Memory B cell (primary cell): ENCODE measurements at regions not wholly inside any gene's neighbourhood (a gene's known extent, or its start where the extent isn't known, plus 50 kb on each side); places are given as distances from the start of the nearest gene placed in this dataset.

Source experiments
- ATAC-seq: fragments of 150-1000 bp; cut with Tn5 transposase; 2 replicates; pipeline ENCODE4 v1.10.0; 2021; ENCODE audit warnings: low read depth, mild to moderate bottlenecking, moderate library complexity
- DNase-seq, 2 donors: peaks; one replicate each; pipeline ENCODE4 v3.0.0; 2022; ENCODE audit warnings: low spot score in 2 of 2
- H3K27ac Mint-ChIP-seq: one replicate; pipeline ENCODE4 v1.8.0; 2022; ENCODE audit warnings: mild to moderate bottlenecking, moderate library complexity, mixed read lengths
- H3K27me3 Mint-ChIP-seq: one replicate; pipeline ENCODE4 v1.8.0; 2022; ENCODE audit warnings: mixed read lengths
- H3K36me3 Mint-ChIP-seq: one replicate; pipeline ENCODE4 v1.8.0; 2022; ENCODE audit warnings: mild to moderate bottlenecking, mixed read lengths
- H3K4me1 Mint-ChIP-seq: one replicate; pipeline ENCODE4 v1.8.0; 2022; ENCODE audit warnings: mixed read lengths
- H3K4me3 Mint-ChIP-seq: one replicate; pipeline ENCODE4 v1.8.0; 2022; ENCODE audit warnings: mild to moderate bottlenecking, moderate library complexity, mixed read lengths
- H3K9me3 Mint-ChIP-seq: one replicate; pipeline ENCODE4 v1.8.0; 2022; ENCODE audit warnings: mixed read lengths

DNA sequence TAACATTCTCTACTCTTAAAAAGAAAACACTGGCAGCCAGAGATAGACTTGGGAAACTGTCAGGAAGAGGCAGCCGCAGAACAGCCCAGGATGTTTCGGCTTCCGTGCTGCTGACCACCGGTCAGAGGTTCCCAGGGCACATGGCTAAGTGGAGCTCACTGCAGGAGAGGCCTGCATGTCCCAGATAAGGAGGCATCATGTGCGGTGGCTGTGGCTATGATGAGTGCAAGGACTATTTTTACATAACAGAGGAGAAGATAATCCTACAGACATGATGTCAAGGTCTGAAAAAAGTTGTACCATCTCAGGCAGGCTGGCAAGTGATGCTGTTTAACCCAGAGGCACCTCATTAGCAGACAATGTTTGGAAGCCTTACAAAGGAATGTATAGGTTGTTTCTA, 252.3 kb downstream of the CYRIA start:
- Mint-ChIP-seq H3K9me3 (peaks cover 11% of the 10 kb centered on the region), H3K4me3 (no peak overlapping the region), H3K4me1 (no peaks in the 10 kb centered on the region), H3K27me3 (peaks cover 11% of the 10 kb centered on the region), H3K27ac (no peak overlapping the region), H3K36me3 (peaks cover 2% of the 10 kb centered on the region)
- DNase-seq (no peak), ATAC-seq (no peak)

DNA sequence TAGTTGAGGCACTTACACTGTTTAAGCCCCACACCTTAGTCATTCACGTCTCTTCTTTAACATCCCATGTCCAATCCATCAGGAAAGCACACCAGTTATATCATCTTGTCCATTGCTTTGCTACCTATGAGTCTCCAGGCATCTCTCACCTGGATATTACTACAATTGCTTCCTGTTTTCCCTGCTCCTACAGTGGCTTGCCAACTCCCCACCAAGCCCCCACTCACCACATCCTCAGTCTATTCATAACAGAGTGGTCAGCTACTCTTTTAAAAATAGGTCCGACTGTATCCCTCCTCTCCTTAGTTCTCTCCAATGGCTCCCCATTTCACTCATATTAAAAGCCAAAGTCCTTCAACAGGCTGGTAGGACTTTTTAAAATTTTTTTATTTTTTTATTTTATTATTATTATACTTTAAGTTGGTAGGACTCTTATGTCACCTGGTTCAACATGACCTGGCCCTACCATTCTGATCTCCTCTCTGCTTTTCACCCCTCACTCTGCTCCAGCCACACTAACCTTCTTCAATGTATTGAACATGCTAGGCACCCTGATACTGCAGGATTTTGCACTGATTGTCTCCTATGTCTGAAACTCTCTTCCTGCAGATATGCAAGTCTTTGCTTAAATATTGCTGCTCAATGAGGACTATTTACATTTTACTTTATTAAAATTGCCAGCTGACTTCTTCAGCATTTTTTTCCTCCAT, 253.2 kb downstream of the CYRIA start:
- Mint-ChIP-seq H3K27ac (no peak overlapping the region), H3K36me3 (peaks cover 2% of the 10 kb centered on the region), H3K4me3 (no peak overlapping the region), H3K27me3 (peaks cover 13% of the 10 kb centered on the region), H3K4me1 (no peaks in the 10 kb centered on the region), H3K9me3 (peaks cover 11% of the 10 kb centered on the region)
- ATAC-seq (no peak), DNase-seq (no peak)

DNA sequence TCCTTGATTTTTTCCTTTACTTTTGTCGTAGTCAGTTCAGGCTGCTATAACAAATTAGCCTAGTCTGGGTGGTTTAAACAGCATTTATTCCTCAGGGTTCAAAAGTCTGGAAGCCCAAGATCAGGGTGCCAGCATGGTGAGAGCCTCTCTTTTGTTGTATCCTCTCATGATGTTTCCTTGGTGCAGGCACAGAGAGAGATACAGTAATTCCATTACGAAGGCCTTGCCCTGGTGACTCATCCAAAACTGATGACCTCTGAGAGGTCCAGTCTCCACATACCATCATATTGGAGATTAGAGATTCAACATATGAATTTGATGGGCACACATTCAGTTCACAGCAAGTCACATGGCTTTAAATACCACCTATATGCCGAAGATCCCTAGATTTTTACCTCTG, 253.8 kb downstream of the CYRIA start:
- DNase-seq, result no peak
- Mint-ChIP-seq H3K36me3 (peaks cover 2% of the 10 kb centered on the region), H3K4me1 (no peaks in the 10 kb centered on the region), H3K27ac (no peak overlapping the region), H3K4me3 (no peak overlapping the region), H3K27me3 (peaks cover 13% of the 10 kb centered on the region), H3K9me3 (peaks cover 11% of the 10 kb centered on the region)
- ATAC-seq, result no peak

DNA sequence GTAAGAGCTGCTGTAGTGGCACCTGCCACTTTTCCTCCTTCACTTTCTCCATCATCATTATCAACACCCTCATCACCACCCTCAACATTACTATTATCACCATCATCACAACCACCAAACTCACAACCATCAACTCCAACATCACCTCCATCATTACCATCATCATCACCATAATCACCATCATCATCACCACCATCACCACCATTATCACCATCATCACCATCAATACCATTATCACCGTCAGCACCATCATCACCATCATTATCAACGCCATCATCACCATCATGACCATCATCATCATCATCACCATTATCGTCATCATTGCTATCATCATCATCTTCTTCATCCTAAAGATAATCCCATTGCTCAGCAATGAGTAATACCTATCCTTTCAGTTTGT, 255.8 kb downstream of the CYRIA start:
- DNase-seq (no peak), ATAC-seq (no peak)
- peaks cover 13% of the 10 kb centered on the region for H3K27me3 Mint-ChIP-seq
- no peaks in the 10 kb centered on the region for H3K4me1 Mint-ChIP-seq
- no peak overlapping the region for H3K27ac Mint-ChIP-seq
- H3K4me3 Mint-ChIP-seq, result no peak overlapping the region
- no peaks in the 10 kb centered on the region for H3K36me3 Mint-ChIP-seq
- H3K9me3 Mint-ChIP-seq, result peaks cover 9% of the 10 kb centered on the region

DNA sequence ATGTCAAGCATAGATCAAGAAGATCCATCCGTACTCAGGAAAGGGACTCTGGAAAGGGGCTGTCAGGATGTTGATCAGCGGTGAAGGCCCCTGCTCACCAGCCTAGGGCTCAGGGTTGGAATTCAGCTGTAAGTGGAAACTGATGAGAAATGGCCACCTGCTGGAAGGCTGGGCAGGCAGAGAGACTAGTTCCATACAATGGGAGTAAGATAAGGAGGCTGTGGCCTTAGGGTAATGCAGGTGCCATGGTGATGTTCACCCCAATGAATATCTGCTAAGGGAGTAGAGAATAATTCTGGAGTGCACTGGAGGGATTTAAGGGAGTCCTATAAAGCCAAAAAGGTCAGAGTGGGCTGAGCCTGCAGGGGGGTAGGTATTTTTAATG, 256.6 kb downstream of the CYRIA start:
- ATAC-seq (no peak), DNase-seq (no peak)
- peaks cover 9% of the 10 kb centered on the region for H3K9me3 Mint-ChIP-seq
- no peaks in the 10 kb centered on the region for H3K4me1 Mint-ChIP-seq
- H3K27me3 Mint-ChIP-seq, result peaks cover 14% of the 10 kb centered on the region
- H3K27ac Mint-ChIP-seq, result no peak overlapping the region
- H3K36me3 Mint-ChIP-seq, result no peaks in the 10 kb centered on the region
- no peak overlapping the region for H3K4me3 Mint-ChIP-seq

- peaks cover 9% of the 10 kb centered on the region for H3K9me3 Mint-ChIP-seq
- H3K4me1 Mint-ChIP-seq, result no peaks in the 10 kb centered on the region
- H3K27ac Mint-ChIP-seq, result no peak overlapping the region
- DNase-seq, result no peak
- H3K27me3 Mint-ChIP-seq, result peaks cover 16% of the 10 kb centered on the region
- no peak for ATAC-seq
- H3K4me3 Mint-ChIP-seq, result no peak overlapping the region
- no peaks in the 10 kb centered on the region for H3K36me3 Mint-ChIP-seq
These were observed 257.2 kb downstream of the CYRIA start for GRCh38 chr2:16408331-16409005.

- no peak overlapping the region for H3K4me3 Mint-ChIP-seq
- peaks cover 9% of the 10 kb centered on the region for H3K9me3 Mint-ChIP-seq
- no peaks in the 10 kb centered on the region for H3K36me3 Mint-ChIP-seq
- H3K4me1 Mint-ChIP-seq, result no peaks in the 10 kb centered on the region
- ATAC-seq, result no peak
- no peak overlapping the region for H3K27ac Mint-ChIP-seq
- no peak for DNase-seq
- H3K27me3 Mint-ChIP-seq, result peaks cover 17% of the 10 kb centered on the region
These were observed 258.3 kb downstream of the CYRIA start for GRCh38 chr2:16407358-16407757.

DNA sequence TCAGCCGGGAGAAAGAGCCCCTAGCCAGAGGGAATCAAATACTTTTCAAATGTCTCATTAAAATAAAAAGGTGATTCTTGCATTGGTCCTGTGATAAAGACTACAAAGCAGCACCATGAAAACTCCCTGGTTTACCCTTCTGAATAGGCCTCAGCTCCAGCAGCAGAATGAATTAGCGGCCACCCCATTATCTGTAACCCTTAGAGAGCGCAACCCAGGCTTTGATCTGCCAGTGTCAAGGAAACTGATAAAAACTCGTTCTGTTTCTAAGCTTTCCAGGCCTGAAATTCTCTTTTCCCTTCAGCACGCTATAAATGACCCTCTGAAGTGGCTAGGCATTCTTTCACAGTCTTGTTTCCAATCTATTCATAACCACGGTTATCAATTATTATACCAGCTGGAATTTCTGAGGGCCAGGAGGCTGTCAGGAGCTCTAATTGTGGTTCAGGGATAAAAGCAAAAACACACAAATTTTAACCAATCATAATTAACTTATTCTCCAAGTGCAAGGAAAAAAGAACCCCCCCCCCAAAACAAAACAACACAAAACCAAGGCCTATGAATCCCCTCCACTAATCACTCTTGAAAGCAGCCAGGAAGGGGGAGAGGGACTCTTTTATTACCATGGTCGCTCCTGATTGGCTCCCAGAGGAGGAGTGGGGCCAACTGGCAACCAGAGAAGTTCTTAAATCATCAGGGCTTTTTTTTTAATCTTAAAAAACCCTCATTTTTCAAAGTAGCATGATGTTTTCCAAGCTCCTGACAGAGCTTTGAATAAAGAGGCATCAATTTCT, 258.9 kb downstream of the CYRIA start:
- H3K4me3 Mint-ChIP-seq, result no peak overlapping the region
- no peaks in the 10 kb centered on the region for H3K36me3 Mint-ChIP-seq

GRCh38 chr2:16405551-16405950, 260.1 kb downstream of the CYRIA start:
- Mint-ChIP-seq H3K4me3 (no peak overlapping the region), H3K4me1 (no peaks in the 10 kb centered on the region), H3K27ac (no peak overlapping the region), H3K27me3 (peaks cover 10% of the 10 kb centered on the region), H3K9me3 (peaks cover 3% of the 10 kb centered on the region), H3K36me3 (no peaks in the 10 kb centered on the region)
- ATAC-seq (no peak), DNase-seq (no peak)

More for the DNA sequence above, 258.9 kb downstream of the CYRIA start:
- DNase-seq (no peak), ATAC-seq (no peak)
- peaks cover 15% of the 10 kb centered on the region for H3K27me3 Mint-ChIP-seq
- no peaks in the 10 kb centered on the region for H3K4me1 Mint-ChIP-seq
- H3K27ac Mint-ChIP-seq, result no peak overlapping the region
- peaks cover 9% of the 10 kb centered on the region for H3K9me3 Mint-ChIP-seq

- ATAC-seq, result no peak
- H3K9me3 Mint-ChIP-seq, result peaks cover under 1% of the 10 kb centered on the region
These were observed 260.9 kb downstream of the CYRIA start for GRCh38 chr2:16404551-16405300.

DNA sequence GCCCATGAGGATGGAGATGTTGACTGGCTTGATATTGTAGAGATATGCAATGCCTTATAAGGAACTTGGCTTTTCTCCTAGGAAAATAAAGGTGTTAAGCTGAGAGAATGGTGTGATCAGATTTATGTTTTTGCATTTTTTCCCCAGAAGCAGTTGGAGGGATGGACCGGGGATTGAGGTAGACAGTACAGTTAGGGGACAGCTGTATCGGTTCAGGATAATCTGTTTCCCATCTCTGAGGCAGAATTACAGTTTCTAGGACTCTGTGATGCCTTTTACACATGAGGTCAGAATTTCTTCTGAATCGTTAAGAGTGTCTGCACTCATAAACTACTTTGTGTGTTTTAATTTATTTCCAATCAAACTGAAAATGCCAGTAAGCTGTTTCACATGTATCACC, 261.5 kb downstream of the CYRIA start:
- Mint-ChIP-seq H3K4me3 (no peak overlapping the region), H3K27ac (no peak overlapping the region), H3K36me3 (no peaks in the 10 kb centered on the region), H3K27me3 (peaks cover 7% of the 10 kb centered on the region), H3K9me3 (no peaks in the 10 kb centered on the region), H3K4me1 (no peaks in the 10 kb centered on the region)
- no peak for ATAC-seq
- DNase-seq, result no peak

More at GRCh38 chr2:16404551-16405300, 260.9 kb downstream of the CYRIA start:
- no peak for DNase-seq
- Mint-ChIP-seq H3K36me3 (no peaks in the 10 kb centered on the region), H3K27me3 (peaks cover 7% of the 10 kb centered on the region), H3K27ac (no peak overlapping the region), H3K4me3 (no peak overlapping the region), H3K4me1 (no peaks in the 10 kb centered on the region)

GRCh38 chr2:16402891-16403290, 262.7 kb downstream of the CYRIA start:
- no peak overlapping the region for H3K4me3 Mint-ChIP-seq
- H3K9me3 Mint-ChIP-seq, result no peaks in the 10 kb centered on the region
- no peaks in the 10 kb centered on the region for H3K4me1 Mint-ChIP-seq
- H3K27ac Mint-ChIP-seq, result no peak overlapping the region
- H3K27me3 Mint-ChIP-seq, result peaks cover 9% of the 10 kb centered on the region
- no peaks in the 10 kb centered on the region for H3K36me3 Mint-ChIP-seq
- DNase-seq (no peak), ATAC-seq (no peak)

DNA sequence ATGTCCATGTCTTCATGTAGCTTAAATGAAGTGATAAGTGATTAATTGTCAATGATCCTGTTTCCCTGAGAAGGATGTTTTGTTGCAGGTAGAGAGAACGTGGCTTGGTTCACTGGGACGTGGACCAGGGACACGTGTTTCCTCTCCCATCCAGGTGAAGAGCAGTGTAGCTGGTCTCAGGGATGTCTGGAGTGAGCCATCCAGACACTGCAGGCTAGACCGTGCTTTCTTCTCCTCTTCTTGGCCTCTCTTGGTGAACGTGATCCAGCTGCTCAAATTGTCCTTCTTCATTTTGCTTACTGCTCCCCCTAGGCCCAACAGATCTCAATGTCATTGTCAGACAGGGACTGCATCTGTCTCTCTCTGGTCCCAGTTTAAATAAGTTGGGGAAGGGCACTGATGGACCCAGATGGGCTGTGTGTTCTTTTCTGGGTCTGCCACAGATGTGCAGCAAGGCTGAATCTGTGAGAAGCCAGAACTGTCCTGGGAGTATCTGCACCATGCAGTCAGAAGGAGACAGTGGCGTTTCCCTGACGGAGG, 263.8 kb downstream of the CYRIA start:
- H3K4me1 Mint-ChIP-seq, result no peaks in the 10 kb centered on the region
- no peak for ATAC-seq
- H3K9me3 Mint-ChIP-seq, result no peaks in the 10 kb centered on the region
- no peaks in the 10 kb centered on the region for H3K36me3 Mint-ChIP-seq
- no peak overlapping the region for H3K4me3 Mint-ChIP-seq
- H3K27me3 Mint-ChIP-seq, result peaks cover 6% of the 10 kb centered on the region
- no peak overlapping the region for H3K27ac Mint-ChIP-seq
- no peak for DNase-seq
